HG02970 (cell line): ENCODE measurements at regions not wholly inside any gene's neighbourhood (a gene's known extent, or its start where the extent isn't known, plus 50 kb on each side); places are given as distances from the start of the nearest gene placed in this dataset.

Source experiments
- ATAC-seq: cut with Tn5 transposase; IDR thresholded peaks from one replicate; pipeline ENCODE4 v1.9.1; 2021; ENCODE audit warnings: mild to moderate bottlenecking, moderate library complexity, moderate number of reproducible peaks; ENCODE audit not compliant: unreplicated experiment, low FRiP score

- ATAC-seq: no peak
Measured at GRCh38 chr10:3016016-3016415, 51.3 kb upstream of the PFKP start.

GRCh38 chr10:3014968-3015367 is 52.4 kb upstream of the PFKP start:
- ATAC-seq: no peak

- ATAC-seq: no peak
Measured at GRCh38 chr10:3012223-3012622, 55.1 kb upstream of the PFKP start.

- no peak for ATAC-seq
Measured at GRCh38 chr10:3010816-3011460, 56.4 kb upstream of the PFKP start.

- no peak for ATAC-seq
Measured at GRCh38 chr10:3010334-3010733, 57.0 kb upstream of the PFKP start.

GRCh38 chr10:3009341-3009740 is 58.0 kb upstream of the PFKP start:
- no peak for ATAC-seq

- ATAC-seq: no peak
Measured at GRCh38 chr10:3008518-3009195, 58.7 kb upstream of the PFKP start.

- ATAC-seq: no peak
Measured at GRCh38 chr10:3006607-3007006, 60.7 kb upstream of the PFKP start.

- no peak for ATAC-seq
Measured at GRCh38 chr10:3006093-3006492, 61.3 kb upstream of the PFKP start.

GRCh38 chr10:3002304-3002703 is 65.0 kb upstream of the PFKP start:
- no peak for ATAC-seq

GRCh38 chr10:3000048-3000447 is 67.3 kb upstream of the PFKP start:
- ATAC-seq: no peak

- ATAC-seq: no peak
Measured at GRCh38 chr10:2994221-2994961, 73.0 kb upstream of the PFKP start.

GRCh38 chr10:2993636-2994035 is 73.7 kb upstream of the PFKP start:
- ATAC-seq: no peak

- no peak for ATAC-seq
Measured at GRCh38 chr10:2992401-2993198, 74.7 kb upstream of the PFKP start.

- no peak for ATAC-seq
Measured at GRCh38 chr10:2990764-2991163, 76.6 kb upstream of the PFKP start.

- ATAC-seq: no peak
Measured at GRCh38 chr10:2989292-2989947, 77.9 kb upstream of the PFKP start.

- ATAC-seq: no peak
Measured at GRCh38 chr10:2987185-2987768, 80.1 kb upstream of the PFKP start.

- no peak for ATAC-seq
Measured at GRCh38 chr10:2986391-2986801, 81.0 kb upstream of the PFKP start.

GRCh38 chr10:2985729-2986232 is 81.6 kb upstream of the PFKP start:
- no peak for ATAC-seq

GRCh38 chr10:2984682-2985081 is 82.7 kb upstream of the PFKP start:
- no peak for ATAC-seq
